A549 (cell line): ENCODE measurements at regions not wholly inside any gene's neighbourhood (a gene's known extent, or its start where the extent isn't known, plus 50 kb on each side); places are given as distances from the start of the nearest gene placed in this dataset.
A peak's percentile ranks its signal among the peaks of the same experiment; 100 is the strongest.

ENCODE experiments used
- ATAC-seq, 2 experiments: fragments of 200-7000 bp in 1 of 2; fragments of >200 bp in 1 of 2; cut with Nextera tagmentation in 1 of 2; cut with Tn5 transposase in 1 of 2; 3 replicates each; pipeline versions ENCODE4 v1.8.0 to v1.9.1; 2018 to 2020; ENCODE audit warnings: mild to moderate bottlenecking in 1 of 2, moderate library complexity in 1 of 2
- CTCF ChIA-PET: fragments of 300-600 bp; sonication (Branson Sonifier 250); formaldehyde crosslinking; extraction: SDS; loops from one replicate; lab custom pipeline; 2021; ENCODE audit warnings: antibody characterized with exemption, inconsistent platforms; lab: Yijun Ruan, JAX
- POLR2A ChIA-PET: fragments of 350-600 bp; formaldehyde crosslinking; extraction: SDS; loops from one replicate; lab custom pipeline; 2021; ENCODE audit warnings: antibody characterized with exemption, inconsistent platforms; lab: Yijun Ruan, JAX
- DNase-seq, 2 experiments: peaks; one replicate each; pipeline versions ENCODE4 v3.0.0 to v3.0.0-alpha.2; 2011 to 2016; ENCODE audit warnings: low read depth in 1 of 2, low spot score in 1 of 2
- FAIRE-seq: peaks from 2 replicates; lab custom pipeline; 2011; peaks lifted over from hg19 to GRCh38; lab: Jason Lieb, UNC
- H3K27ac ChIP-seq, 2 experiments: fragments of >200 bp; sonication (Bioruptor Twin); formaldehyde crosslinking; 3 replicates each; pipeline ENCODE4 v1.5.1; 2016 to 2017
- H3K4me1 ChIP-seq: fragments of >200 bp; sonication (Bioruptor Twin); formaldehyde crosslinking; 3 replicates; pipeline ENCODE4 v1.6.1; 2016
- H3K4me2 ChIP-seq: fragments of >200 bp; sonication (Bioruptor Twin); formaldehyde crosslinking; 3 replicates; pipeline ENCODE4 v1.6.1; 2016
- H3K4me3 ChIP-seq: fragments of >200 bp; sonication (Bioruptor Twin); formaldehyde crosslinking; 3 replicates; pipeline ENCODE4 v1.5.1; 2016
- H3K9me3 ChIP-seq: fragments of >200 bp; sonication (Bioruptor Twin); formaldehyde crosslinking; 3 replicates; pipeline ENCODE4 v1.6.1; 2016
- CEBPB ChIP-seq, 2 experiments: fragments of >200 bp in 1 of 2; sonication (Bioruptor Twin) in 1 of 2; formaldehyde crosslinking in 1 of 2; IDR thresholded peaks; 2 replicates each; pipeline ENCODE4 v1.6.1; 2012 to 2016
- CHD2 ChIP-seq: fragments of 150-350 bp; IDR thresholded peaks from 2 replicates; pipeline ENCODE4 v1.6.1; 2014; ENCODE audit warnings: low read length; ENCODE audit not compliant: partially characterized antibody
- ESRRA ChIP-seq: fragments of 150-350 bp; IDR thresholded peaks from 2 replicates; pipeline ENCODE4 v1.6.1; 2014; ENCODE audit warnings: mild to moderate bottlenecking, low read length, borderline replicate concordance
- FOSB ChIP-seq: fragments of 250-450 bp; sonication (Bioruptor Pico); IDR thresholded peaks from 2 replicates; pipeline ENCODE4 v1.5.0; 2020; ENCODE audit warnings: mild to moderate bottlenecking, moderate library complexity
- GATA3 ChIP-seq: IDR thresholded peaks from 2 replicates; pipeline ENCODE4 v1.6.1; 2012; ENCODE audit warnings: borderline replicate concordance
- HDAC2 ChIP-seq: fragments of 200-600 bp; sonication (generic); IDR thresholded peaks from 2 replicates; pipeline ENCODE4 v1.6.1; 2016
- JUN ChIP-seq, 2 experiments: fragments of >200 bp; sonication (Bioruptor Twin); formaldehyde crosslinking; IDR thresholded peaks; 2 replicates in 1 of 2; 3 replicates in 1 of 2; pipeline ENCODE4 v1.6.1; 2016 to 2017
- MAFK ChIP-seq: fragments of 450-650 bp; IDR thresholded peaks from 2 replicates; pipeline ENCODE4 v1.6.1; 2014; ENCODE audit not compliant: partially characterized antibody
- MAZ ChIP-seq: fragments of 150-350 bp; IDR thresholded peaks from 2 replicates; pipeline ENCODE4 v1.6.1; 2014; ENCODE audit warnings: antibody characterized with exemption, low read depth, low read length, borderline replicate concordance
- MYC ChIP-seq: IDR thresholded peaks from 2 replicates; pipeline ENCODE4 v1.6.1; 2012; ENCODE audit warnings: mild to moderate bottlenecking, inconsistent platforms, low read length, improper control_type of control experiment, borderline replicate concordance
- NFE2L2 ChIP-seq: fragments of 150-350 bp; conservative IDR thresholded peaks from 2 replicates; pipeline ENCODE4 v1.6.1; 2014; ENCODE audit warnings: low read length
- NPAS2 ChIP-seq: fragments of 250-450 bp; sonication (Bioruptor Pico); IDR thresholded peaks from 2 replicates; pipeline ENCODE4 v1.8.0; 2022; ENCODE audit warnings: mild to moderate bottlenecking, moderate library complexity, borderline replicate concordance
- RAD21 ChIP-seq, 2 experiments: fragments of >200 bp in 1 of 2; sonication (Bioruptor Twin) in 1 of 2; formaldehyde crosslinking in 1 of 2; IDR thresholded peaks in 1 of 2; conservative IDR thresholded peaks in 1 of 2; 2 replicates in 1 of 2; 3 replicates in 1 of 2; pipeline ENCODE4 v1.6.1; 2012 to 2018; ENCODE audit warnings: inconsistent platforms in 1 of 2
- RCOR1 ChIP-seq: fragments of 150-350 bp; IDR thresholded peaks from 2 replicates; pipeline ENCODE4 v1.6.1; 2014; ENCODE audit warnings: antibody characterized with exemption, low read length, low read depth
- RNF2 ChIP-seq: fragments of 200-600 bp; sonication (generic); IDR thresholded peaks from 2 replicates; pipeline ENCODE4 v1.6.1; 2016; ENCODE audit warnings: low read depth, mild to moderate bottlenecking, antibody characterized with exemption, moderate library complexity, borderline replicate concordance
- SMC3 ChIP-seq: fragments of >200 bp; sonication (Bioruptor Twin); formaldehyde crosslinking; IDR thresholded peaks from 3 replicates; pipeline ENCODE4 v1.6.1; 2018; ENCODE audit warnings: inconsistent platforms
- TFCP2L1 ChIP-seq: fragments of 250-450 bp; sonication (Bioruptor Pico); IDR thresholded peaks from 2 replicates; pipeline ENCODE4 v1.5.0; 2021; ENCODE audit warnings: mild to moderate bottlenecking
- TP53 ChIP-seq: fragments of 250-450 bp; sonication (Bioruptor Pico); IDR thresholded peaks from 2 replicates; pipeline ENCODE4 v1.5.0; 2021; ENCODE audit warnings: mild to moderate bottlenecking, moderate library complexity
- ZFP36 ChIP-seq: fragments of 450-650 bp; IDR thresholded peaks from 2 replicates; pipeline ENCODE4 v1.6.1; 2014; ENCODE audit warnings: borderline replicate concordance; ENCODE audit not compliant: partially characterized antibody
- ZNF302 ChIP-seq: fragments of 250-450 bp; sonication (Bioruptor Pico); IDR thresholded peaks from 2 replicates; pipeline ENCODE4 v1.9.0; 2021; ENCODE audit warnings: inconsistent platforms, mild to moderate bottlenecking, moderate library complexity
- ZSCAN20 ChIP-seq: fragments of 250-450 bp; sonication (Bioruptor Pico); IDR thresholded peaks from 2 replicates; pipeline ENCODE4 v1.8.0; 2022; ENCODE audit warnings: mild to moderate bottlenecking, moderate library complexity
- WGBS: methylation state at CpG from one replicate; pipeline ENCODE4 v1.1.6; 2017; ENCODE audit errors: missing lambda C conversion rate; 5-methylcytosine and 5-hydroxymethylcytosine counted together
- TF ChIP-seq, protein P1 (sequence below): IDR thresholded peaks from 2 replicates; pipeline ENCODE4 v1.6.1; 2012
- TF ChIP-seq, protein P2 (sequence below): IDR thresholded peaks from 2 replicates; pipeline ENCODE4 v1.6.1; 2012; ENCODE audit warnings: low read depth, borderline replicate concordance
- TF ChIP-seq, protein P3 (sequence below): fragments of >200 bp; sonication (Bioruptor Twin); formaldehyde crosslinking; IDR thresholded peaks from 2 replicates; pipeline ENCODE4 v1.6.1; 2016
- TF ChIP-seq, protein P4 (sequence below): fragments of >200 bp; sonication (Bioruptor Twin); formaldehyde crosslinking; IDR thresholded peaks from 3 replicates; pipeline ENCODE4 v1.5.1; 2016

DNA sequence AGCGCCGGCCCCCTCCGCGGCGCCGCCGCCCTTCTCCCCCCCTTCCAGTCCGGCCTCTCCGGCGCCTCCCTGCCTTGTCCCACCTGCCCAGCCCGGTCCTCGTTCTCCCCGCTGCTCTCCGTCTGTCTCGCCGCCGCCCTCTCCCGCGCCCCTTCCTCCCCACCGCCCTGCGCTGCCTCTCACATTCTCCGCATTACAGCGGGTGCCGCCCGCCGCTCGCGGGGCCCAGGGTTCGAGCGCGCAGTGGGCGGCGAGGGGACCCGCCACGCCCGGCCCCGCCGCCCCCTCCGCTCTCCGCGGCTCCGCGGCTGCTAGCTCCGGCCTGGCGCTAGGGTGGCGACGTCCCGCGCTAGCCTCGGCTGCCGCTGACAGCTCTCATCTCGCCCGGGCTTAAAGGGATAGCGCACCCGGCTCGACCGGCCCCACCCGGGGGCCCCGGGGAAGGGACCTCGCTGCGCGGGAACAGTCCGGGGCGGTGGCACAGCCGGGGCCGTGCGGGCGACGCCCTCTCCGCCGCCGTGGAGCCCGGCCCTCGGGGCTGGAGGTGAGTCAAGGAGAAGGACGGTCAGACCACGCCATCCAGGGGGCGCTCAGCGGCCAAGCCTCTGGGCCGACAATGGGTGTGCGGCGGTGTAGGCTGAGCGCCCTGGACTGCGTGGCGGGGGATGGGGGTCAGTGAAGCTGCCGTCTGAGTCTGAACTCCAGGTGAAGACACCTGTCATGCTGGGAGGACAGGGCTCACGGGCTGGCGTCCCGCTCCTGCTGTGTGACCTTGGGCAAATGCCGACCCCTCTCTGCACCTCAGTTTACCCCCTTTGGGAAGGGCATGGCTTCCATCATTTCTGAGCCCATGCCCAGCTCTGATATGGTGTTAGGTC, 187.4 kb upstream of the LINGO1 start:
- Histone ChIP-seq H3K9me3 (no peaks in the 10 kb centered on the region), H3K27ac (peak overlapping the region; percentile 13 to 67; a peak in 4 of 6 replicates), H3K4me3 (peak overlapping the region; percentile 54), H3K4me2 (peak overlapping the region; percentile 99), H3K4me1 (peaks cover 8% of the 10 kb centered on the region; the same call in 1 of the 3 replicates)
- ChIA-PET POLR2A (interaction anchor here (1.0 kb wide), 1 partner anchor 277 kb away, joined by 3 read pairs; no protein-coding TSS in a partner anchor), CTCF (interaction anchor here (0.6 to 10.7 kb wide), 45 partner anchors 8 to 1484 kb away, joined by 3 to 271 read pairs (median 9); partner anchors contain the start of gene LINGO1)
- FAIRE-seq (no peak), DNase-seq (peak; percentile 70 to 87), ATAC-seq (peak; percentile 69 to 90)
- no peak for TF ChIP-seq ZFP36
- TF ChIP-seq SMC3: 0 out of 3 replicates have a peak, but pooled peaks have one; percentile 10
- TF ChIP-seq, protein P1, sequence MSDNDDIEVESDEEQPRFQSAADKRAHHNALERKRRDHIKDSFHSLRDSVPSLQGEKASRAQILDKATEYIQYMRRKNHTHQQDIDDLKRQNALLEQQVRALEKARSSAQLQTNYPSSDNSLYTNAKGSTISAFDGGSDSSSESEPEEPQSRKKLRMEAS: peak; percentile 55; the same call in 1 of the 2 replicates
- TF ChIP-seq RNF2: no peak
- no peak for TF ChIP-seq NFE2L2
- no peak for TF ChIP-seq MAFK
- no peak for TF ChIP-seq JUN (IDR thresholded peaks at IDR 0.05)
- TF ChIP-seq RAD21 (conservative IDR thresholded peaks at IDR 0.05 in 1 of 2, IDR thresholded peaks at IDR 0.05 in 1 of 2): peak; percentile 19 to 36; a peak in 3 of 5 replicates
- TF ChIP-seq, protein P2, sequence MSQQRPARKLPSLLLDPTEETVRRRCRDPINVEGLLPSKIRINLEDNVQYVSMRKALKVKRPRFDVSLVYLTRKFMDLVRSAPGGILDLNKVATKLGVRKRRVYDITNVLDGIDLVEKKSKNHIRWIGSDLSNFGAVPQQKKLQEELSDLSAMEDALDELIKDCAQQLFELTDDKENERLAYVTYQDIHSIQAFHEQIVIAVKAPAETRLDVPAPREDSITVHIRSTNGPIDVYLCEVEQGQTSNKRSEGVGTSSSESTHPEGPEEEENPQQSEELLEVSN: peak; percentile 50; the same call in 1 of the 2 replicates
- TF ChIP-seq GATA3: no peak
- TF ChIP-seq ZSCAN20: no peak
- no peak for TF ChIP-seq MYC
- no peak for TF ChIP-seq MAZ
- TF ChIP-seq TFCP2L1 (CRISPR knock-in tag): no peak
- TF ChIP-seq ZNF302 (CRISPR knock-in tag): no peak
- TF ChIP-seq, protein P3, sequence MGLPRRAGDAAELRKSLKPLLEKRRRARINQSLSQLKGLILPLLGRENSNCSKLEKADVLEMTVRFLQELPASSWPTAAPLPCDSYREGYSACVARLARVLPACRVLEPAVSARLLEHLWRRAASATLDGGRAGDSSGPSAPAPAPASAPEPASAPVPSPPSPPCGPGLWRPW: no peak
- TF ChIP-seq, protein P4, sequence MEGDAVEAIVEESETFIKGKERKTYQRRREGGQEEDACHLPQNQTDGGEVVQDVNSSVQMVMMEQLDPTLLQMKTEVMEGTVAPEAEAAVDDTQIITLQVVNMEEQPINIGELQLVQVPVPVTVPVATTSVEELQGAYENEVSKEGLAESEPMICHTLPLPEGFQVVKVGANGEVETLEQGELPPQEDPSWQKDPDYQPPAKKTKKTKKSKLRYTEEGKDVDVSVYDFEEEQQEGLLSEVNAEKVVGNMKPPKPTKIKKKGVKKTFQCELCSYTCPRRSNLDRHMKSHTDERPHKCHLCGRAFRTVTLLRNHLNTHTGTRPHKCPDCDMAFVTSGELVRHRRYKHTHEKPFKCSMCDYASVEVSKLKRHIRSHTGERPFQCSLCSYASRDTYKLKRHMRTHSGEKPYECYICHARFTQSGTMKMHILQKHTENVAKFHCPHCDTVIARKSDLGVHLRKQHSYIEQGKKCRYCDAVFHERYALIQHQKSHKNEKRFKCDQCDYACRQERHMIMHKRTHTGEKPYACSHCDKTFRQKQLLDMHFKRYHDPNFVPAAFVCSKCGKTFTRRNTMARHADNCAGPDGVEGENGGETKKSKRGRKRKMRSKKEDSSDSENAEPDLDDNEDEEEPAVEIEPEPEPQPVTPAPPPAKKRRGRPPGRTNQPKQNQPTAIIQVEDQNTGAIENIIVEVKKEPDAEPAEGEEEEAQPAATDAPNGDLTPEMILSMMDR: peak; percentile 62
- no peak for TF ChIP-seq CHD2
- TF ChIP-seq ESRRA: no peak
- TF ChIP-seq, all 56 proteins: peak for 5
- WGBS: 3% methylated on average over 12 of the region's 89 CpGs

DNA sequence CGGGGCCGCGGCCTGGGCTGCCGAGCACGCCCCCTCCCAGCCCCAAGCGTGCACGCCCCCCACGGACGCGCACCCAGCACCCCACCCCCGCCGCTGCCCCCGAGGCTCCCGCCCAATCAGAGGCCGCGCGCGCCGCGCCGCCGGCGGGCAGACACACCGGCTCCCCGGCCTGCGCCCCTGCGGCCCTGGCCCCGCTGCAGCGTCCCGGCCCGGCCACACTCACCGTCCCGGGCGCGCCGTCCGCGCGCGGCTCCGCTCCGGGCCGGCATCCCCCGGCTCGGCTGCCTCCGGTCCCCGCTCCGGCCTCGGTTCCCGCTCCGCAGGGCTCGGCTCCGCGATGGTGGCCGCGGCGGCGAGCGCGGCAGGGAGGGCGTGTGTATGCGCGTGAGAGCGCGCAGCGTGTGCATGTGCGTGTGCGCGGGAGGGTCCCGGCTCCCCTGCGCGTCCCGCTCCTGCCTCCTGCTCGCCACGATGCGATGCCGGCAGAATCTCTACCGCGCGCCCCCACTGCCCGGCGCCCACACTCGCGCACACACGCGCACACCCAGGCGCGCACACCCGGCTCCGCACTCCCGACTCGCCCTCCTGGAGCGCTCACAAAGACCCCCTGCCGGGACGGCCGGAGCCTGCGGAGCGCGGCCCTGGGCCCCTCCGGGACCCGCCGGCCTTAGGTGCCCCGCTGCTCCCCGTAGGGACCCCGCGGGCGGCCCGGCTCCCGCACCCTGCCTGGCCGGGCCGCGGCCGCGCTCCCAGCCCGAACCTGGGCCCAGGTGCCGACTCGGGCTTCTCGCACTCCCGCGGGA, 186.5 kb upstream of the LINGO1 start:
- CTCF ChIA-PET: interaction anchor here (0.6 to 10.7 kb wide), 23 partner anchors 10 to 632 kb away, joined by 3 to 271 read pairs (median 20); partner anchors contain the start of gene LINGO1
- no peak for FAIRE-seq
- ATAC-seq: peak in 1 of 2 experiments; percentile 0; a peak in 1 of 6 replicates
- Histone ChIP-seq H3K4me2 (peak overlapping the region; percentile 99), H3K4me3 (peak overlapping the region; percentile 54), H3K4me1 (peaks cover 8% of the 10 kb centered on the region; the same call in 1 of the 3 replicates), H3K9me3 (no peaks in the 10 kb centered on the region), H3K27ac (peak overlapping the region; percentile 13 to 67; a peak in 4 of 6 replicates)
- under 1% methylated on average over 30 of the region's 120 CpGs for WGBS
- TF ChIP-seq TP53 (CRISPR knock-in tag) (no peak), HDAC2 (no peak), RCOR1 (no peak), MAFK (no peak), NPAS2 (no peak), ZNF302 (CRISPR knock-in tag) (no peak), FOSB (CRISPR knock-in tag) (no peak), CEBPB (IDR thresholded peaks at IDR 0.05) (no peak)
- TF ChIP-seq, protein P1: peak; percentile 33; the same call in 1 of the 2 replicates
- peak in 1 of 2 experiments; percentile 35 for DNase-seq
- POLR2A ChIA-PET: interaction anchor here (1.0 kb wide), 1 partner anchor 276 kb away, joined by 3 read pairs; no protein-coding TSS in a partner anchor
